ENCODE measurements at regions not wholly inside any gene's neighbourhood (a gene's known extent, or its start where the extent isn't known, plus 50 kb on each side); places are given as distances from the start of the nearest gene placed in this dataset.
A peak's percentile ranks its signal among the peaks of the same experiment; 100 is the strongest.

DNA sequence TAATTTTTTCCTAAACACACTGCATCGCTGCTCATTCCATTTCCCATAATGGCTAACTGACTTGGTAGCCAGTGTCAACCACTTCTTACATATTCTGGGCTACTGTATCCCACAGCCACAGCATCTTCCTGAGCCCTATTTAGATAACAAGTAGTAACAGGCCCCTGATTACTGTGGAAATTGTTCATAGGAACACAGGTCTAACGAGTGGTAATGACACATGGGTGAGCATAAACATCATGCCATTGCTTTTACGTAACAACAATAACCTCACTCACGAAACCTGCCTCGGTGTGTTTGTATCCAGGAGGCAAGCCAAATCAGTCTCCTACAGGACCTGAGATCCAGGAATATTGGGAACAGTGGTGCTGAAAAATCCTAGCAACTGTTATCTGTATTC lies 438.6 kb downstream of the KLF5 start:
- DNase-seq = no peak

DNA sequence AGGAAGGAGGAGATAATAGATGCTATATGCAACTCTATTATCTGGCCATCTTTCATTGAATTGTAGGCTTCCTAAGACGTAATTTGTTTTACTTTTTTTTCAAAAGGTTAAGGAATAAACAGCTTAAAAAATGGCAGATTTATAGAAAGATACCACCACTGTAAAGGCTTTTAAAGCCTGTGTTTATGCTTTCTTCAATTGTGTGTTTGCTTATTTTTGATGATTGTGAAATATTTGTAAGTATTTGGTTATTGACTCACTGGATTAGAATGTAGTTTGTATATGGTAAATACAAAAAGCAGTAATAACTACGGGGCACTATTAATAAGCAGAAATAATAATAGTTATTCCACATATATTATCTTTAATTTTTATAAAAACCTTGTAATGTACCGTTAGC lies 437.9 kb downstream of the KLF5 start:
- no peak for DNase-seq

DNA sequence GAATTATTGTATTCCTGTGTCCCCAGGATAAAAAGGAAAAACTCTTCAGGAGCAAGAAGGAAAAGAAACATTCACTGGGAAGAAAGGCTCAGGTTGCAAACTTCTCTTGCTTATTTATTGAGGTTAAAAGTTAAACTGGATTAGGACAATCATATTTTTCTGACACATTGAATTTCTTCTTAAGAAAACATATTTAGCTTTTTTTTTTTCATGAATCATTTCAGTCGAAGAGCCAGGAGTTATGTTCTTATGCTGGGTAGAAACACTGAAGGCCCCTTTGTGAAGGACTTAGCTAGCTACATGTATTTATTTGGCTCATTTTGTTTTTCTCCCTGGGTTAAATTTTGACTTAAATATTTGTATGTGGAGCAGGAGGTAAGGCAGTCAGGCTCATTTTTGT lies 434.0 kb downstream of the KLF5 start:
- DNase-seq = no peak

DNA sequence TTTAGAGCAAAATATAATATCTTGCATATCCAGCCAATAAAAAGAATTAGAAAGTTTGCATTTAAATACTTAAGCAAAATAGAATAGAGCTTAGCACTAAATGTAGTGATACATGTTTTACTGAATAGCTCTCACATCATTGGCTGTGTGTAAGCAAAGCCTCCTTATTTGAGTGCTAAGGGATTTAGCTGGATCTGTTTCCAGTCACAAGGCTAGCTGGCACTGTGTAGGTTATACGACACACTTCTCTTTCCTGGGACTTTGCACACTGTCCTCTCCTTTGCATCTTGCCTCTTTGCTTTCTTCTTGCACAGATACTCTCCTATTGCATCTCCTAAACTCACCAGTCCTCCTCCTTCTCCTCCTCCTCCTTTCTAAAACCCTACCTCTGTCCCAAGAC lies 423.8 kb downstream of the KLF5 start:
- no peak for DNase-seq

DNA sequence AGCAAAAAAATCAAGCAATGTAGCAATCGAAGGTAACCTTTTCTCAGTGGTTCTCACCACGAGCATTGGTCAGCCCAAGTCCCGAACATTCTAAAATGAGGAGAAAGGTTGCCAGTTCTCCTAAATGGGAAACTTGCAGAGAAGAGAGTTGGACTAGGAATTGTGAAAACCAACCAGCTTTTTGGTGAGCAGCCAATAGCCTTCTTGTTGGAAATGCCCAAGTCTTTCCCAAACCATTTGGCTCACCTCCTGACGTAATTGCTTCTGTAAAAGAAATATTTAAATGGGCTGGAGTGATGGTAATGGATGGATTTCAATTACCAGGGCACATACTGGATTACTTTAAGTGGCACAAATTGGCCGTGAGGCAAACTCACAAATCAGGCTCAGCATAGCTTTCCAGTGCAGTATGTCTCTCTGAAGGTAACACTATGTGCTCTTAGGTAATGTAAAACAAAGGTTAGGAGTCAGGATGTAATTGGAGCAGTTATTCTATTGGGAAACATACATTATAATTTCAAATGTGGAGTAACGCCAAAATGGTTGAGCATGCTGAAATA lies 423.2 kb downstream of the KLF5 start:
- DNase-seq = no peak

DNA sequence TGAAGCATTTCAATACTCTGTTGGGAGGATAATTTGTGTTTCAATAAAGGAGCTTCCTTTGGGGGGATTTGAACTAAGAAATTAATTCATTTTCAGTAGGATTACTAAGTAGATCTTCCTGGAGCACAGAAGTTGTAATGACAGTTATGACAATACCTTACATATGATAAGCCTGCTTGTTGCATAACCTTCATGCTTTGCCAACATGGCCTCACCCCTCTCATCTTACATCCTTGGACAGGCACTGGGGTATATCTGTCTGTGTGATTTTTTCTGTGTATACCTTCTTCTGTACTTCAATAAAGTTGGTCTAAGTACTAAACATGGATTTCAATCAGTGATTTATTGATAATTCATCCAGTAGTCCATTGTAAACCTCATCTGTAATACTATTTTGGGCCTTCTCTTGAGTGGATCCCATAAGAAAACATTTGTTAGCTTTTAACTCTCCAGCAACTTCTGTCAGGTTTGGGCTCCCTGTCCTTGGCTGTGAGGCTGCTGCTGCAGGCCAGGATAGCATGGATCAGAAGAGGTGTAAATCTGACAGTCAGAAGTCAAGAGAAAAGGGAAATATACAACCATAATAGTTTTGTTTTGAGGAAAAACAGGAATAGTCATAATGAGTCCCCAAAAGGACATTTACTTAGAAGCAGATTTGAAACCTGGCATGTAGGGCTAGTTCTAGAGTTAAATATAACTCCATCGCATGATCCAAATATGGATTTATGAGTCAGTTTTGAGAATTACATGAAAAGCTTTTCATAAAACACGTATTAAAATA lies 422.2 kb downstream of the KLF5 start:
- DNase-seq = no peak

DNA sequence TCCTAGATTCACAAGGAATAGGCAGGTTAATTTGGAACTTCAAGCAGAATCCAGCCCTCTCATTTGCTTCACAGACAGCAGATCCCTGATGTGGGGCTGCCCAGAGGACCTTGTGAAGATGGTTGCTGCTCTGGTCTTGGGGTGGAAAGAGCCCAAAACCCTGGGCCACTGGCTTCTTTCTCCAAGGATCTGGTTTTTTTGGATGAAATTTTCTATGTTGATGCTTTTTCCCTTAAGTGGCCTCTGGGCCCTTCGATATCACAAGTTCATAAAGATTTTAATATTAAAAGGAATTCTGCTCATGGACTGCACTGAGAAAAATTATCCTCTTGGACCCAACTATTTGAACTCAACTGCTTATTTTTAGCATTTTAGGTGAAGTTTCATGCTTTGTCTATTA lies 421.1 kb downstream of the KLF5 start:
- DNase-seq = no peak

DNA sequence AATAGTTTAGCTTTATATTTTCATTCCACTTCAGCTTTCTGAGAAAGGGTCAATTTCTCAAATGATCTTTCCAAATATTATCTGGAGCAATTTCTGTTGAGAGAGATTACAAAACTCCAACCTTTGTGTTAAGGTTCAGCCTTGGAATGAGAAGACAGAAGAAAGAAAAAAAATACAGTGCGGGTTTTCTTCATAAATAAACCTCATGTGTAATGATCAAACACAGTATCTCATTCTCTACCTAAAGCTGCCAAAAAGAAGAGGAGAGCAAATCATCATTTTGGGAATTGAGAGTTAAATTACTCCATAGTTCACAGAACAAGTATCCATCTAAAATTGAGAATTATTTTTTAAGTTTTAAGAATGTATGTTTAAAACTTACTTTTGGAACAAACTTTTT lies 420.5 kb downstream of the KLF5 start:
- DNase-seq = no peak

DNA sequence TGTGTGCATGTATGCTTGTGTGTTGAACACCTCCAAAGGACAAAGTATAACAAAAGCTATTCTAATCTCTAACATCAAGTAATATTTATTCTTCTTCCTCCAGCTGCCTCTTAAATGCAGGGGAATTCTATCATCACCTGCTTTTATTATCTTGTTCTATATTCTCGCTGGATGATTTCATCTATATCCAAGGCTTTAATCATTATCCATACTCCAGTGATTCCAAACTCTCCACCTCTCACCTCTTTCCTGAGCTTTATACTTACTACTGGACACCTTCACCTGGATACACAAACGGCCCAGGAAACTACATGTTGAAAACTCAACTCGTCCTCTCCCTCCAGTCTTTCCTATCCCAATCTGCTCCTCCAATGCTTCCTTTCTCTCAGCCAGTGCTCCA lies 418.6 kb downstream of the KLF5 start:
- DNase-seq = no peak

DNA sequence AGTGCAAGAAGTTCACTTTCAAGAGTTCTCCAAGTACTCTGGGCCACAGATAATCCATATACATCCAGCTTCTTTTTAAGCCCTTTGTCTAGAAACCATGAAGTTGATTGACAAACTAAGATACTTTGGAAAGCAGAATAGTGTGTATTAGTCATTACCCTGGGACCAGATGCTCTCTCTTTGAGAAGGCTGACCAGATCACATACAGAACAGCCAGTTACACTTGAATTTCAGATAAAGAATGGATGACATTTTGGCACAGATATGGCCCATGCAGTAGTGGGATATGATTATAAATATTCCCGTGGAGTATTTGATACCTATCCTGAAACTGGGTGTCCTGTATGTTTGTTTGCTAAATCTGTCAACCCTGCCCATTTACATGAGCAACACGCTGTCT lies 414.2 kb downstream of the KLF5 start:
- no peak for DNase-seq

DNA sequence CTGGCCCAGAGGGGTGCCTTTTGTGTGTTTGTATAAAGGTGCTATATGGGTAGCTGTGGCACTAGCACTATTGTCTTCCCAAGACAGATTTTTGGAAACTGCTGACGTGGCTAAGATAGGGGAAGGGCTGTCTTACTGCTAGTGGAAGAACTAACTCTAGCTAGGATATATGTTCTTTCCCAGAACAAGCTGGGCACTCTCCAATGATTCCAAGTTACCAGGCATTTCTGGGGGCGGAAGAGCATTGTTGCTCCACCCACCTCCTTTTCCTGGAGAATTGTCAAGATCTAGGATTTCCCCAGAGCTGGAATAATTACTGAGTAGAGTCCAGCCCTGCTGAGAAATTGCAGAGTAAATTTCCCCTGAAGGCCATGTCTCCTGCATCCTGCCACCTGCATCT lies 408.3 kb downstream of the KLF5 start:
- no peak for DNase-seq

DNA sequence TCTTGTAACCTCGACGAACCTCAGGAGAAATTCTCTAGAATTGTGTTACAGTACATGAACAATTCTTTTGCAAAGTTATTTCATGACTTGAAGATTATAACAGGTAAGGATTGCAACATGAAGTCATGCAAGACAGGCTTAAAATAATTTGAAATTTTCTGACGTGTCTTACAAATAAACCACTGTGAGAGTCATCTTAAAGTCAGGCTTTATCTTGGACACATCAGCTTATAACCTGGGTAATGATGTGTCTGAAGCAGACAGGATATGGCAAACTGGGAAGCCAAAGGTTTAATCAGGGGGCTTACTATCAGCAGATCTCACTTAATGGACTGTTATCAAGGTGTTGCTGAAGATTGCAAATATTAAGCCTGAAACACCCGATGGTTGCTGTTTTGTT lies 407.8 kb downstream of the KLF5 start:
- no peak for DNase-seq

DNA sequence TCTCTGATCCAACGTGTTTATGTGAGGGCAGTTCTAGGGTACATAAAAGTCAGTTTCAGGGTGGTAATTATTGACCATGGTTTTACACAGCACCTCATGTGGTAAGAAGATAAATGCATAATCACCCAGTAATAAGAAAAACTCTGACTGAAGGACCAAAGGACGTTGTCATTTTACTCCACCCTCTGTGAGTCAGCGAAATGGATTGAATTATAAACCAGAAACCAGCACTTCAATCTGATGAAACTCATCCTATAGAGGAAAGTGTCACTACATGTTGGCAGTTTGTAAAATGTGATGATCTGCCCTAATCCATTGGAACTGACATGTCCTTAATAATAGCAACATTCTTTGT lies 406.8 kb downstream of the KLF5 start:
- DNase-seq = no peak

DNA sequence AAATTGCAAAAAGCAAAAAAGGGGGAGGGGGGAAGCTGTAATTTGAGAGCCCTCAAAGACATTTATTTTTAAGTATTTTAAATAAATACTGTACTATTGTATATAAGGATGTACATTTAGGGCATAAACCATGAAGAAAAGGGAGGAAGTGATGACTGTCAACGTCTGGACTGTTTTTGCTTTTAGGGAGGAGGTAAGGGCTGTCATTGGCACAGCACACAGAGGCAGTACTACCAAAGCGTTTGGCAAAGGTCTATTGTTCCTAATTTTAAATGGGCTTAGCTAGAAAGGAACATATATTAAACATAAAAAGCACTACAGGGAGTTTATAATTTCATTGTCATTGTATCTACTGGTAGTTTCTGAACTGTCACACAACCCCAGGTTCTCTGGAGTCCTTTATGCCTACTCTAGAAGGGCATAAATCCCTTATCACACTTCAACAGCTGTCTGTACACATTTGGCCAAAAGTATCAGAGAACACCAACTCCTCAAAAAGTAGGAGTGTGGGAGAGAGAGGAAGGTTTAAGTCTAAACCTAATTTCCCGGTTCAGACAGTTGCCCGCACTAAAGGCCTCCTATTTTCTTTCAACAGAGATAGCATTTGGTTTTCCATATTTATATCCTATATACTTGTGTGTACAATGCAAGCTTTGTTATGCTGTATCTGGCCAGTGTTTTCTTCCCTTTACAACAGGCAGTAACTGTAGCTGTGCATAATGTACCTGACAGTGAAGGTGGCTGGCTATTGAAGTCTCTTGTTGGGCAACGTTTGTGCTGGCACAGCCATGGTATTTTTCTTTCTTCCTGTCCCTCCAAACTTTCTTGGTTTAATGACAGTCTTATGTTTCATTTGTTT lies 406.2 kb downstream of the KLF5 start:
- DNase-seq = no peak

DNA sequence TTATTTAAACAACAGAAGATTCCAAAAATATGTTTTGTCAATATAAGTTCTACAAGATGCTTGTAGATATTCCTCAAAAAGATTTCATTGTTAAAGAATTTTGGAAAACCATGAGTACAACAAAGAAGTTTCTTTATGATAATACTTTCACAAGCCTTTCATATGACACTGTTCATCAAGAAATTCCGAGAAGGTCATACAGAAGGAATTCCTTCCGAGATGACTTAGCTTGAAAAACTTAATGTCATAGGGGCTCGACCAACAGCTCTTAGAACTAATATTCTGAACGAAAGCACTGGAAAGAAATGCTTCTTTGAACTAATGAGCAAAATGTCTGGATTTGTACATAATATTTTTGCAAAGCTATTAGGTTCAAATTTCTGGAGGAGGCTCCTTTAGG lies 403.4 kb downstream of the KLF5 start:
- DNase-seq = no peak

DNA sequence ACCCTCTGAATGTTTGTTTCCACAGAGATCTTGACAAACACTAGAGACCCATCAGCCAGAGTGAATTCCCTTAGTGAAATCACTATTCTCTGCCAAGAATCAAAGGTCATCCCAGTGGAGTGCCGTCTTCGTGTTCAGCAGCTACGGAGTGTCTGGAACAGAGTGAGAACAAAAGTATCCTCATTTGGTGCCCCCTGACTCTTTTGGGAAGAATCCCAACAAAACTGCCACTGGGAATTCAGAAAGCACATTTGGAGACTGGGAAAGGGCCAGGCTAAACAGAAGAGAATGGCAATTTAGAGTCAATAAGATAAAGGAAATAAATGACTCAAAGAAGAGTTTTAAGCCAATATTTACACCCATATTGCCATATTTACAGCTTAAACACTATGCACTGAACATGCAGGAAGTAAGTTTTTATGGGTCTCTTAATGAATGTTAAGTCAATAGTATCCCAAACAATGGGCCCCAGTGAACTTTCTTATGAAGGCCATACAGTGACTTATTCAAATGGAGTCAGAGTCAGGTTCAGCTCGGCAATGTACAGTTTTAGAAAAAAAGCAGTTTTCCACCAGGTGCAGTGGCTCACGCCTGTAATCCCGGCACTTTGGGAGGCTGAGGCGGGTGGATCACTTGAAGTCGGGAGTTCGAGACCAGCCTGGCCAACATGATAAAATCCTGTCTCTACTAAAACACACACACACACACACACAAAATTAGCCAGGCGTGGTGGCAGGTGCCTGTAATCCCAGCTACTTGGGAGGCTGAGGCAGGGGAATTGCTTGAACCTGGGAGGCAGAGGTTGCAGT lies 392.6 kb downstream of the KLF5 start:
- DNase-seq = no peak

DNA sequence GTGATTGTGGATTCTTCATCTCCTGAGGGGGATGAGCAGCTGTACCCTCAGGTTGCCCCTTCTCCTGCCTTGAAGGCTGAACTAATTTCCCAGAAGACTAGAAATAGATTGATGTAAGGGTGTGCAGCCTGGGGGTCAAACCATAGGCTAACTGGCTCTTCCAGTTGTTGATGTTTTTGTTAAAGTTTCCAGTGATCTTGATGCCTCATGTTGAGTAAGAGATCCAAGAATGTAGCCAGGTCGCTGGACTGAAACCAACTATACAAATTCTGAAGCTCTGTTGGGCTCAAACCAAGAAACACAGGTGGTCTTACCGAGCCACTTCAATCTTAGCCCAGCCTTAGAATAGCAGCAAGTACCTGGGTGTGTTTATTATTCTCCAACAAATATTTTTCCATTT lies 391.8 kb downstream of the KLF5 start:
- DNase-seq = no peak

DNA sequence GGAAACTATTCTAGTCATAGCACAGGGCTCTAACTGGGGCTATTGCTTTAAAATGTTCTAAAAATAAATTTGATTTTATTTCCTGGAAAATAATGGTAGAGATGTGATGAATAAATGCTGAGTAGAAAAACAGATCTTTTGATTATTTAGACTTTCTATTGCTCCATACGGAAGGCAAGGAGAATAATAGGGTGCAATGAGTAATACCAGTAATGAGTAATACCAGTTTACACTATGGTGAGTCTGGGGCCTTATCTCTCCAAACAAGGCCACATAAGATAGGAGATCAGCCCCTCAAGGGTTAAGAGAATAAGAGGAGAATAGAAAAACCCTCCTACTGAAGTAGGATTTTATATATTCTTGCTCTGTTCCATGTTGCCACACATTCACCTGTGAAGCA lies 390.4 kb downstream of the KLF5 start:
- no peak for DNase-seq

DNA sequence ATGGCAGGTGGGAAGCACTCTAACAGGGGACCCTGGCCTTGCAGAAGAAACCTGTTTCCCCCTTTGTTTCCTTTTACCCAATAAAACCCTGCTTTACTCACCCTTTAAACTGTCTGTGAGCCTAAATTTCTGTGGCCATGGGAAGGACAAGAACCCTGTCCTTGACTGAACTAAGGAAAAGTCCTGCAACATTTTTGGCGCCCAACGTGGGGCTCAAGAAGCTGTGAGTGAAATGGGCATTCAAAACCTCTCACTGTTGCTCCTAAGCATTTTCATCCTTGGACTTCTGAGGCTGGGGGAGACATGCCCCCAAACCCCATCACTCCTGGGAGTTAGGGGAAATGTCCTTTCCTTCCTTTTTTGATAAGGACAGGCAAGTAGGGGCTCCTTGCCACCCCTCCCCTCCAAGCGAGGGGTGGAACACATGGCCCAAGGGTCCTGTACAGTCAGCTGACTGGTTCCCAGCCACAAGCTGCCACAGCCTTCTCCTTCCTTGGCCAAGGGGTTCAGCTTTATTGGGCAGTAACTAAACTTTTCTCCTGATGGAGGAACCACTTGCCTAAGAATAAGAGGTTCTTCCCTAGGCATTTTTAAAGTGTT lies 381.6 kb downstream of the KLF5 start:
- DNase-seq = peak in 1 of 4 experiments; percentile 29

DNA sequence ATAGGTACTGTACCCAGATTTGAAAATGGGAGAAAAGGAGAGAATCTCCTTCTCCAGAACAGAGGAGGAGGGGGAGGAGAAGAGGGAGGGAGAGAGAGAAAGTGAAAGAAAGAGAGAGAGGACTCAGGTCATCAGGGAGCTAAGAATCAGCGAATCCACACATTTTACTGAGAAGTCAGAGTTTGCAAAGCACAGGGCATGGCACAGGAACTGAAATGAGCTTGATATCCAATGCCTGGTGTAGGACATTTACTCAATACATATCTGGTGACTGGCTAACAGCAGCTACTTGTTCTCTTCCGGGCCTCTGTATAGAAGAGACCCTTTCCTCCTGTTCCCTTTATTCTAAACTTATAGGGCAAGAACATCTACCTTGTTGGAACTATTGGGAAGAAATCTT lies 375.1 kb downstream of the KLF5 start:
- no peak for DNase-seq

DNA sequence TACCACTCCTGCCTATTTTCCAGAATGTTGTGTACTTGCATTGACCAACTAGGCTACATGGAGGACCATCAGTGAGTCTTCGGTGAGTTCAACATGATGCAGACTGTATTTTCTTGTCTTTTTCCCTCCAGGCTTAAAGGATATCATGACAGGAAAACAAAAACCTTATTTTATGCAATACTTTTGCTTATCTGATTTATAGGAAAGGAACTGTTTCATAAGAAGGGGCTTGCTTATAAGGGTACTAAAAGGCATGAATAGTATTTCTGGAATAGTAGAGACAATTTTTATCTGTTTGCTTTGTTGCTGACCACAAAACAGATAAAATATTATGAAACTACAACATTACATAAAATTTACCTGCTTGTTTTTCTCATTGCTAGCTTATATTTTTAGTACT lies 374.7 kb downstream of the KLF5 start:
- no peak for DNase-seq

DNA sequence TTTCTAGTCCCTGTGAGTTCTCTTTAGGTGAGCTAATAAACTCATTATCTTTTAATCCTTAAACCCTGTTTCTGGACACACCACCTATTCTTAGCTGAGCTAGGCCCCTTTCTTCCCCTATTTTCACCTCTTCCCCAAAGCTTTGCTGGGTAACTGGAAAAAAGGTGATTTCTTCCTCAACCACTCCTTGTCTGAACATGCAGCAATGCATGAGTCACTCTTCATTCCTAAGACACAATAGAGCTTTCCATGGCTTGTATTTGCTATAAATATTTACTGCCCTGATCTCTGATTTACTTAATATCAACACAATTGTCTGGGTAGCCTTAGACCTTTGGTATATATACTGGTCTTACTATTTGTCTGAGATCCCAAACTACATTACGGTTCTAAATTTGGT lies 370.9 kb downstream of the KLF5 start:
- DNase-seq = no peak

DNA sequence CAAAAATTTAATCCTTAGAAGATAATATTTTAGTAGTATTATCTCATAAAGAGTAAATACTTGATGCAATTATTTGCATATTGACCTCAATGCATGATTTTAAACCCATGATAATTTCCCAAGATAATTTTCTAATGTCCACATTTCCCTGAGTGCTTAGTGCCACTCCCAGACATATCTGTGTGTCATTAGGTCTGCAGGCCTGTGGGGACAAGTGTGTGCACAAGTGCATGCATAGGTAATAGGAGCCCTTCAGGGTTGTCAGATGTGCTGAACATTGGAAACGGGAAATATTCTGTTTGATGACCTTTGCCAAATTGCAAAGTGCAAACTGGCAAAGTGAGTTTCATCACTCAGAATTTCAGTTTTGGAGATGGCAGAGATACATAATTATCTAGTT lies 369.9 kb downstream of the KLF5 start:
- no peak for DNase-seq
